DMS153 treated with DMSO at 0.1 percent for 48 hours (cell line): ENCODE measurements at regions not wholly inside any gene's neighbourhood (a gene's known extent, or its start where the extent isn't known, plus 50 kb on each side); places are given as distances from the start of the nearest gene placed in this dataset.
"Not testable (repeated sequence)": the region's sequence is repeated elsewhere in the genome, so short reads cannot be mapped to it uniquely, and the experiment has no call there.

ENCODE experiments used
- DNase-seq: peaks from one replicate; lab custom pipeline; 2025; ENCODE audit not compliant: unreplicated experiment; lab: John Stamatoyannopoulos, UW

- not testable (repeated sequence) for DNase-seq
Observed at GRCh38 chr4:10388146-10388545, 69.1 kb downstream of the ZNF518B start.

- DNase-seq = no peak
Observed at GRCh38 chr4:10385994-10386394, 71.2 kb downstream of the ZNF518B start.

- DNase-seq = no peak
Observed at GRCh38 chr4:10384974-10385373, 72.3 kb downstream of the ZNF518B start.

- DNase-seq = no peak
Observed at GRCh38 chr4:10383417-10383816, 73.8 kb downstream of the ZNF518B start.

GRCh38 chr4:10382171-10382570 lies 75.1 kb downstream of the ZNF518B start:
- not testable (repeated sequence) for DNase-seq

- no peak for DNase-seq
Observed at GRCh38 chr4:10381146-10381545, 76.1 kb downstream of the ZNF518B start.

GRCh38 chr4:10380735-10381134 lies 76.5 kb downstream of the ZNF518B start:
- no peak for DNase-seq

- no peak for DNase-seq
Observed at GRCh38 chr4:10371869-10372471, 85.3 kb downstream of the ZNF518B start.

GRCh38 chr4:10371121-10371520 lies 86.1 kb downstream of the ZNF518B start:
- no peak for DNase-seq

GRCh38 chr4:10369517-10369916 lies 87.7 kb downstream of the ZNF518B start:
- DNase-seq = no peak

GRCh38 chr4:10366628-10367027 lies 90.6 kb downstream of the ZNF518B start:
- DNase-seq = no peak

- DNase-seq = no peak
Observed at GRCh38 chr4:10364194-10364593, 93.0 kb downstream of the ZNF518B start.

- DNase-seq = peak; percentile 30
Observed at GRCh38 chr4:10354746-10355145, 102.5 kb downstream of the ZNF518B start.

- no peak for DNase-seq
Observed at GRCh38 chr4:10354225-10354624, 103.0 kb downstream of the ZNF518B start.

- no peak for DNase-seq
Observed at GRCh38 chr4:10353110-10353509, 104.1 kb downstream of the ZNF518B start.

GRCh38 chr4:10348241-10348640 lies 109.0 kb downstream of the ZNF518B start:
- no peak for DNase-seq

- no peak for DNase-seq
Observed at GRCh38 chr4:10347815-10348214, 109.4 kb downstream of the ZNF518B start.

GRCh38 chr4:10347281-10347795 lies 109.9 kb downstream of the ZNF518B start:
- DNase-seq = no peak

GRCh38 chr4:10346023-10346422 lies 111.2 kb downstream of the ZNF518B start:
- DNase-seq = no peak

GRCh38 chr4:10345381-10345784 lies 111.8 kb downstream of the ZNF518B start:
- DNase-seq = no peak

- no peak for DNase-seq
Observed at GRCh38 chr4:10344824-10345223, 112.4 kb downstream of the ZNF518B start.

- no peak for DNase-seq
Observed at GRCh38 chr4:10343656-10344055, 113.6 kb downstream of the ZNF518B start.

- DNase-seq = no peak
Observed at GRCh38 chr4:10342866-10343265, 114.4 kb downstream of the ZNF518B start.
